Motor neuron (in vitro differentiated cells): ENCODE measurements at regions not wholly inside any gene's neighbourhood (a gene's known extent, or its start where the extent isn't known, plus 50 kb on each side); places are given as distances from the start of the nearest gene placed in this dataset.

ENCODE experiments used
- ATAC-seq, 8 experiments: fragments of 200-7000 bp; cut with Tn5 transposase; replicated peaks in 6 of 8; 2 replicates each; pipeline ENCODE4 v1.8.0; 2021; ENCODE audit warnings: mild to moderate bottlenecking in 8 of 8, moderate library complexity in 8 of 8
- H3K27ac ChIP-seq, 2 donors: fragments of 250-450 bp; sonication (Bioruptor Pico); 2 replicates each; pipeline ENCODE4 v1.9.0; 2021; ENCODE audit warnings: antibody characterized with exemption in 2 of 2, mild to moderate bottlenecking in 2 of 2, moderate library complexity in 1 of 2
- H3K4me1 ChIP-seq, 2 donors: fragments of 250-450 bp; sonication (Bioruptor Pico); replicated peaks in 1 of 2; 2 replicates each; pipeline ENCODE4 v1.6.1; 2021; ENCODE audit warnings: antibody characterized with exemption in 2 of 2, mild to moderate bottlenecking in 2 of 2, moderate library complexity in 1 of 2
- H3K4me3 ChIP-seq, 5 donors: fragments of 250-450 bp; sonication (Bioruptor Pico); 2 replicates each; pipeline ENCODE4 v1.9.0; 2021; ENCODE audit warnings: antibody characterized with exemption in 5 of 5, mild to moderate bottlenecking in 5 of 5, moderate library complexity in 4 of 5
- WGBS, 10 experiments: fragments of 450-650 bp; shearing (Covaris generic); methylation state at CpG; one replicate each; pipeline ENCODE4 v1.0.0; 2022; 5-methylcytosine and 5-hydroxymethylcytosine counted together
- in situ Hi-C, 9 experiments: fragments of 400-800 bp; cut with MboI; loops; one replicate each; pipeline ENCODE4 v1.15.0; 2021; ENCODE audit warnings: low sequenced_read_pairs in 9 of 9, low pct_unique_long_range_greater_than_20kb in 2 of 9; ENCODE audit not compliant: unreplicated experiment in 9 of 9

DNA sequence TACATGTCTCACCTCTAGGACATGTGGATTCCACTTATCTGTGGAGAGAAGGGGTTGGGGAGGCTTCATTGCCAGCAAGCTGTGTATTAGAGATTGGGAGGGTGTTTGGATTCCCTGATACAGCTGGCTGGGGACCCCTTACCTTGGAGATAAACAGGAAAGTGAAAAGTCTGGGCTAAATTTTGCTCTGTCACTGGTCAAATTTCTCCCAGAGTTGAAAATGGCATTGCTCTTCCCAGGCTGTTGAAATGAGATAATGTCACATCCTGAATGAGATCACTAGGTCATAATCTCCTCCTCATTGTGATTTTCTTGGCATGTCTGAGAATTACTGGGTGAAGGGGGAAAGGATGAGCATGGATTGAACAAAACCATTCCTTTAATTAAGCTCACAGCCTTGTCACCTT, 265.0 kb upstream of the PARD3B start:
- Histone ChIP-seq H3K27ac (no peak overlapping the region), H3K4me3 (no peak overlapping the region), H3K4me1 (peaks cover 3 to 14% of the 10 kb centered on the region in 2 donors)
- in situ Hi-C loops, result no loop called here
- peak in 5 of 8 experiments; percentile 50 to 86 (median 80) for ATAC-seq

DNA sequence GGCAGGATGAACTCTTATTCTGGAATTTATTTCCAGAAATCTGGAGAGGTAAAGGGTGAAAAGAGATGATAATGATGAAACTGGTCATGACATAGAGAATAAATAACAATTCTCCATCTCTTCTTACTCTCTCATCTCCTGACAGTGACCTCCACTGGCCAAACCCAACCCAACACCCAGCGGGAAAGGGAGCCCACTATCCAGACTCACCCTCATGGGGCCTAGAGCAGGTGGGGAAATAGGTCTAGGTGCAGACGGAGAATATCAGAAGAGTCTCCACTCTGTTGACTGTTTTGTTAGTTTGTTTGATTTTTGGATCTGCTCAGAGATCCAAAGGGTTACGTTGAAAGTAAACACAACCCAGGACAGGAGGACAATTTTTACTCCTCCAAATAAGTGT, 263.2 kb upstream of the PARD3B start:
- in situ Hi-C loops, result no loop called here
- H3K4me1 ChIP-seq, result peaks cover 3 to 14% of the 10 kb centered on the region in 2 donors
- no peak overlapping the region for H3K4me3 ChIP-seq
- H3K27ac ChIP-seq, result no peak overlapping the region
- ATAC-seq, result no peak
- 41 to 100% (median 60%) methylated on average over 1 to 2 of the region's 3 CpGs; no CpG with 5 or more reads in 3 of the 10 experiments for WGBS, 10 experiments

DNA sequence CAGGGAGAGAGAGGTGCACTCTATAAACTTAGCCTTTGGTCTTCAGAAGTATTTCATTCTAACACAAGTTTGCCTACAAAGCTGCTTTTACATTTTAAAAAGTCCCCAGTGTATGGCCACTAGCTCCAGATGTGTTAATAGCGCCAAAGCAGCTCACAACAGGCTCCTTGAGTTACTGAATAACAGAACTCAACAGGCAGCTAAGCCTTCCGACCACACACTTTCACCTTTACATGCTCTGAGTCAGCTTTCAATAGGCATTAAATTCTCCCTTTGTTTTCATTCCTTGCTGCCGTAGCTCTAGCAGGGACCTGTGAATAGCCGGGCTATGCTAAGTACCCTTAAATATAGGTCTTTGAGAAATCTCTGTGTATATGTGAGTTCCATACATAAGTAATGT, 262.8 kb upstream of the PARD3B start:
- 17 to 90% (median 26%) methylated on average over 2 to 4 of the region's 4 CpGs; no CpG with 5 or more reads in 2 of the 10 experiments for WGBS, 10 experiments
- ATAC-seq, result peak in 6 of 8 experiments; percentile 30 to 65 (median 39)
- H3K27ac ChIP-seq, result no peak overlapping the region

DNA sequence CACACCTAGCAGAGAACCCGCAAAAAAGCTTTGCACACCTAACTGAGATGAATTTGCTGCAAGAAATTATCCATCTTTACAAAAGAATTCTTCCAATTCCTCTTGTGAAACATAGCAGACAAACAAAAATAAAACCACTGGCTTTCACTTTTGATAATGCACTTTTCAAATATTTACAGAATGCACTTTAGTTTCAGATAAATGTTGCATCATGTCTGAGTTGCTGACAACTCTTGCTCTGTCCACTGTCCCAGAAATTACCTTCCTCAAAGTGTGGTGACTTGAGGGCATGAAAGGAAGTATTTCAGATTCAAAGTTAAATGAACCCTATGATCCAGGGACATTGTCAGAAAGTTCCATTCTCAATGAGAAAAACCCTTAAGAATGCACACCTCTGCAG, 256.2 kb upstream of the PARD3B start:
- ATAC-seq, result no peak
- H3K4me3 ChIP-seq, result no peak overlapping the region
- peaks cover 13 to 19% of the 10 kb centered on the region in 2 donors for H3K4me1 ChIP-seq
- no peak overlapping the region for H3K27ac ChIP-seq
- 71 to 100% (median 100%) methylated on average over 1 of the region's 1 CpG; no CpG with 5 or more reads in 7 of the 10 experiments for WGBS, 10 experiments
- in situ Hi-C loops, result no loop called here

More for the DNA sequence above, 262.8 kb upstream of the PARD3B start:
- in situ Hi-C loops, result no loop called here
- Histone ChIP-seq H3K4me3 (no peak overlapping the region), H3K4me1 (peaks cover 3 to 14% of the 10 kb centered on the region in 2 donors)

DNA sequence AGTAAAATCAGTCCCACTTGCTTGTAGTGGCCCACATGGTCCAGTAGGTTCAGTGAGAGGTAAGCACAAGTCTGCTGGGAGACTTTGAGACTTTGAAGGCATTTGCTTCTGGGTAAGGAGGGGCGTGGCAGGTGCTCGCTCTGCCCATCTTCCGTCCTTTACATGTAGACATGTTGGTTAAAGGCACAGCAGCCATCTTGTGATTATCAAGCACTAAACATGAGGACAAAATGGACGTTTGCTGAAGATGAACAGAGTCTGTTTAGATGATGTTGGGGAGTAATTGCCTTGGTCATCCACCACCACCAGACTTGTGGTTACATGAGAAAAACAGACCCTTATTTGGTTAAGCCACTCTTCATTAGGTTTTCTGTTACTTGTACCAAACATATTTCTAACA, 252.8 kb upstream of the PARD3B start:
- H3K27ac ChIP-seq, result no peak overlapping the region
- no peak for ATAC-seq
- WGBS, 10 experiments, result 0 to 100% (median 80%) methylated on average over 1 to 4 of the region's 4 CpGs; no CpG with 5 or more reads in 1 of the 10 experiments
- no peak overlapping the region for H3K4me3 ChIP-seq
- H3K4me1 ChIP-seq, result peaks cover 16 to 30% of the 10 kb centered on the region in 2 donors
- in situ Hi-C loops, result no loop called here

DNA sequence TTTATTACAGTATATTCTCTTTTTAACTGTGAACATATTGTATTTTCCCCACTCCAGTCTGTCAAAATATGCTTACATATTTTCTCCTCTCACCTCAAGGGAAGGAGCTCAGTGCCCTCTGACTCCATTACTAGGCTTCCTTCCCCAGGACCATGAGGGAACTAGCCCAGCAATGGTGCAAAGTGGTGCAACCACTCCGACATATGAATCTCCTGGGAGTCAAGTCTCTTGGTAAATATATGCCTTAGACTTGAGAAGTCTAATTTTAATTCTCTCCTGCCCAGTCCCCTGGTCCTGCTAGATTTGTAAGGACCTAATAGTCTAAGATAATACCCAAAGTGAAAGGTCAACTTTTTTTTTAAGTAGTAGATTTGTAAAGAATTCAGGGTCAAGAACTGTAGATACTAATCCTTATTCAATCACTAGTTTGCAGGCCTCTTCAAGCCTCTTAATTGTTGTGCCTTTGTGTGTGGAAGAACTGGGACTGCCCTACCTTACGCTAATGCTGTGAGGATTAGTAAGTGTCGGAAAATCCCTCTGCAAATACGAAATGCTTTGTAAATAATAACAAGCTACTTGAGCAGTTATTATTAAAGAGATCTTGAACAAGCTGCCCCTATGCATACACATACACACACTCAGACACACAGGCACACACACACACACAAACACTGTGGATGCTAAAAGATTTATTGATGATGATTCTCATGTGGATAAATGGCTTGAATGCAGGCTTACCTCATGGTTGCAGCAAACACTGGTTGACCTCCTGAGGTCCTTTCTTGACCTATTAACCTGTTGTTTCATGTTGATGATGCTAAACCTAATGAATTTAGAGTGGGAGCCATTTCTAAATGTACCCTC, 251.2 kb upstream of the PARD3B start:
- no peak overlapping the region for H3K4me3 ChIP-seq
- in situ Hi-C loops, result no loop called here
- peak in 5 of 8 experiments; percentile 76 to 96 (median 88) for ATAC-seq
- peak overlapping the region in 1 of 2 donors; percentile 14 for H3K27ac ChIP-seq
- peaks cover 16 to 38% of the 10 kb centered on the region in 2 donors for H3K4me1 ChIP-seq
- WGBS, 10 experiments, result 40 to 100% (median 81%) methylated on average over 1 to 4 of the region's 4 CpGs; no CpG with 5 or more reads in 2 of the 10 experiments

DNA sequence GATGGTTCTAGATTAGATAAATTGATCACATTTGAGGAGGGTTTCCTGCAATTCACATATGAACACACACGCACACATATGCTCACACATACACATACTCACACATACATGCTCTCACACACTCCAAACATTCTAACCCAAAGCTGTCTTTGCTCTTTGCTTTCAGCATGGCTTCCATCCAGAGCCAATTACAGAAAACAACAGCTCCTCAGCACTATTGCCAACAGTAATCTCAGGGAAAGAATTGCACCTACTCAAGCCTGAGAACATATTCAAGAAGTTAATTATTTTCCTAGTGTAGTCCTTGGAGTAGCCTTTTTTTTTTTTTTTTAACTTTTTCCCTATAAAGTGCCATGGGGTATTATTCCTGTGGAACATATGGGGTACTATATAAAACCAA, 246.9 kb upstream of the PARD3B start:
- 57 to 100% (median 100%) methylated on average over 1 of the region's 1 CpG; no CpG with 5 or more reads in 3 of the 10 experiments for WGBS, 10 experiments
- ATAC-seq, result no peak
- peaks cover 10 to 32% of the 10 kb centered on the region in 2 donors for H3K4me1 ChIP-seq
- no peak overlapping the region for H3K4me3 ChIP-seq
- no peak overlapping the region for H3K27ac ChIP-seq
- in situ Hi-C loops, result no loop called here

DNA sequence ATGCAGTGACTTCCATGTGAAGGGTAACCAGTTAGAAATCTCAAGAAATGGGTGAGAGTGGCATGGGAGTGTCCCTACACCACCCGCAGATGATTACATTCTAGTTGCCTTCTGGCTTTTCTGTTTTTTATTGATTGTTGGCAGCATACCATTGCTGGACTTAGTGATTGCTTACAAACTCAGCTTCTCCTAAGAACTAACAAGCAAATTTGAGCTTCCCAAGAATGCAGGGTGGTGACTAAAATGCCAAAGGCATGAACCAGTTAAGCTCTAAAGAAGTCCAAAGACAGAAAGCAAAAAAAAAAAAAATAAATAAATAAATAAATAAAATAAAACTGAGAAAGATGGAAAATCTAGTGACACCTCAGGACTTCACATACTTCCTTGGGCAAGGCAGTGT, 245.5 kb upstream of the PARD3B start:
- ATAC-seq, result no peak
- no peak overlapping the region for H3K4me3 ChIP-seq
- no peak overlapping the region for H3K27ac ChIP-seq
- 40 to 100% (median 100%) methylated on average over 1 of the region's 1 CpG; no CpG with 5 or more reads in 3 of the 10 experiments for WGBS, 10 experiments
- in situ Hi-C loops, result loop anchor here in 3 of 9 experiments (25.0 kb wide), 3 partner anchors 563 to 1638 kb away; partner anchors contain the start of gene NRP2 (in 1 of the 3)
- H3K4me1 ChIP-seq, result peaks cover 0 to 18% of the 10 kb centered on the region in 2 donors

DNA sequence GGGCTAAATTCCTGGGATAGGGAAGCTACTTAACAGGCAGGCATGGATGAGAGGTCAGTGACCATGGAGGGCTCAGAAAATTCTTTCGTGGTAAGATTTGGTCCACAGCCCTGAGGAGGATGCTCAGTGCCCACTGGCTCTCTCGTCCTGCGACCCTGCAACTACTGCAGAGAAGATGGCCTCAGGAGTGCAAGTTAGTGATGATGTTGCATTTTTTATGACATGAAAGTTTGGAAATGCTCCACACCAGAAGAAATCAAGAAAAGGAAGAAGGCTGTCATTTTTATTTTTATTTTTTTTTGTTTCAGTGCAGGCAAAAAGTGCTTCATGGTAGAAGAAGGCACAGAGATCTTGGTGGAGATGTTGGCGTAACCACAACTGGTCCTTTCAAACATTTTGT, 238.6 kb upstream of the PARD3B start:
- H3K27ac ChIP-seq, result no peak overlapping the region
- no peak overlapping the region for H3K4me3 ChIP-seq
- in situ Hi-C loops, result loop anchor here in 3 of 9 experiments (25.0 kb wide), 3 partner anchors 556 to 1631 kb away; partner anchors contain the start of gene NRP2 (in 1 of the 3)
- 60 to 100% (median 89%) methylated on average over 1 to 4 of the region's 4 CpGs; no CpG with 5 or more reads in 2 of the 10 experiments for WGBS, 10 experiments
- H3K4me1 ChIP-seq, result peaks cover 0 to 4% of the 10 kb centered on the region in 2 donors
- no peak for ATAC-seq

DNA sequence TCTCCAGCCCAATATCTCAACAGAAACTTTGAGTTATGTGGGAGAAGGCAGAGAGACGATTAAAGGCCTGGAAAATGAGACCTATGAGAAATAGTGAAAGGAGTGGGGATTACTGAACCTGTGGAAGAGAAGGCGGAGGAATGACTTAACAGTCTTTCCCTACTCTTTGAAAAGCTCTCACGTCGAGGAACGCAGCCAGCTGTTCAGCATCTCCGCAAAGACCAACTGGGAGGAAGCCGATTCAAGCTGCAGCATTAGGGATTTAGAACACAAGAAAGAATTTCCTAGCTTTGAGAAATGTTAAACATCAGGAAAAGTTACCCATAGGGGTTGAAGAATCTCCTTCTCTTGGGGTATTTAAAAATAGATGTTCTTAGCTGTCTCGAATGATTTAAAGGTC, 233.2 kb upstream of the PARD3B start:
- WGBS, 10 experiments, result 41 to 100% (median 83%) methylated on average over 1 to 8 of the region's 8 CpGs

DNA sequence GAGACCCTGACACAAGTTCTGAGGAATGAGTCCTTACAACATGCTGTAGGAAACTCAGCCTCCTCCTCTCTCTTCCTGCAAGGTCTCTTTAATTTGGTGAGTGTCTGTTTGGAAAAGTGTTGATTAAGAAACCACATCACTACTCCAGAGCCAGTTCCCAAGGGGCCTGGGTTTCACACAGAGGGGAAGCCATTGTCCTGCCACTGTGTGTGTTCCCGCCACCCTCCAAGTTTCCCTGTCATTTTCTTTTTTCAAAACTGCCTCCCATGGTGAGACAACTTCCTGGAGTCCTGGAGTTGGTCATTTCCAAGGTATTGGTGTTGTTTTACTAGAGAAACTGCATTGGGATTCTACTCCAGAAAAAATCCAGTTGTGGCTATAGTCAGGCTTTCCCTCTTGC, 232.0 kb upstream of the PARD3B start:
- peaks cover 20 to 28% of the 10 kb centered on the region in 2 donors for H3K4me1 ChIP-seq
- no peak overlapping the region for H3K27ac ChIP-seq
- WGBS, 10 experiments, result 86 to 100% (median 100%) methylated on average over 1 of the region's 1 CpG; no CpG with 5 or more reads in 6 of the 10 experiments
- ATAC-seq, result no peak
- no peak overlapping the region for H3K4me3 ChIP-seq
- in situ Hi-C loops, result loop anchor here in 3 of 9 experiments (25.0 kb wide), 3 partner anchors 549 to 1624 kb away; partner anchors contain the start of gene NRP2 (in 1 of the 3)

More for the DNA sequence above, 233.2 kb upstream of the PARD3B start:
- Histone ChIP-seq H3K4me3 (no peak overlapping the region), H3K4me1 (peaks cover 20 to 29% of the 10 kb centered on the region in 2 donors), H3K27ac (no peak overlapping the region)
- in situ Hi-C loops, result loop anchor here in 3 of 9 experiments (25.0 kb wide), 3 partner anchors 550 to 1625 kb away; partner anchors contain the start of gene NRP2 (in 1 of the 3)
- no peak for ATAC-seq

DNA sequence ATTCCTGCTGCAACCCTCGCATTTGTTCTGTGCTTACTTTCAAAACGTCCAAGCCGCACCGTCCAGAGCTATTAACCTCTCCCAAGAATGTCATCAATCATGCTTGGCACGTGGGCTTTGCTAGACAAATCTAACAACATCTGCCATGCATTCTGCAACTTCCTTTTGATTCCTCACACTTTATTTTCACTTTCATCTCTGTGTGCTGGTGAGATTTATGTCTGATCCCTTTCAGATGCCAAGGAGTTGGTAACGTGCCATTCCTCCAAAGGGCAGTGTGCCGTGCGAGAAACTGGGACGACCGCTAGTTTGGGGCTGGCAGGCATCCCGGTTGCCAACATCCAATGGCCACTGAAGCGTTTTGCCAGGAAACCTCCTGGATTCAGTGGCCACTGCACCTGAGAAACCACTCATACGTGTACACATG, 230.0 kb upstream of the PARD3B start:
- in situ Hi-C loops, result loop anchor here in 3 of 9 experiments (25.0 kb wide), 3 partner anchors 547 to 1622 kb away; partner anchors contain the start of gene NRP2 (in 1 of the 3)
- Histone ChIP-seq H3K27ac (no peak overlapping the region), H3K4me3 (no peak overlapping the region), H3K4me1 (peaks cover 20 to 25% of the 10 kb centered on the region in 2 donors)
- WGBS, 10 experiments, result 0 to 54% (median 32%) methylated on average over 2 to 13 of the region's 13 CpGs
- ATAC-seq, result peak in 6 of 8 experiments; percentile 38 to 92 (median 82)

DNA sequence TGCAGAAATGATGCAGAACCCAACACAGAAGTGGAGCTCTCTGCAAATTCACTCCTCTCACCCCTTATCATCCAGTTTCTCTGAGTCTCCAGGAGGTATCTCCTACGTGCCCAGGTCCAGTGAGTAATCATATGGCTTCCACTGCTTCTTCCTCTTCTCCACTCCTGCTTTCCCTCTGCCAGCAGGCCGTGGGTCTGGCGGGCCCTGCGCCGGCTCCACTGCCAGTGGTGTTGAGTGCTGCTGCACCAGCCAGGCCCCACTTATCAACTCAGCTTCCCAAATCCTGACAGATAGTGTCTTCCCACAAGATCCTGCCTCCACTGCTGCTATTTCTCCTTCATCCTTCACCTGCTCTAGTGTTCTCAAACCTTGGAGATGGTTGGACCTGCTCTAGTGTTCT, 227.6 kb upstream of the PARD3B start:
- WGBS, 10 experiments, result 80 to 100% (median 91%) methylated on average over 1 to 5 of the region's 5 CpGs; no CpG with 5 or more reads in 5 of the 10 experiments
- Histone ChIP-seq H3K4me3 (no peak overlapping the region), H3K4me1 (peaks cover 20 to 25% of the 10 kb centered on the region in 2 donors), H3K27ac (no peak overlapping the region)
- in situ Hi-C loops, result loop anchor here in 3 of 9 experiments (25.0 kb wide), 3 partner anchors 545 to 1620 kb away; partner anchors contain the start of gene NRP2 (in 1 of the 3)
- ATAC-seq, result no peak
